ENCODE measurements at regions not wholly inside any gene's neighbourhood (a gene's known extent, or its start where the extent isn't known, plus 50 kb on each side); places are given as distances from the start of the nearest gene placed in this dataset.

- intact Hi-C loops (cut with micrococcal nuclease) (no loop called here), in situ Hi-C loops (cut with MboI) (no loop called here)
- Histone ChIP-seq H3K4me3 (no peak overlapping the region), H4K20me1 (replicated peaks; ENCODE audit: control insufficient read depth, insufficient read depth, low read length) (no peaks in the 10 kb centered on the region), H3K27ac (ENCODE audit: extremely low read depth, low read depth, low read length) (no peak overlapping the region), H3K9me3 (replicated peaks; ENCODE audit: control insufficient read depth, insufficient read depth, low read depth, low read length) (no peaks in the 10 kb centered on the region), H3K4me1 (replicated peaks in 1 of 2; ENCODE audit: control insufficient read depth in 2 of 2, insufficient read depth in 2 of 2, low read length in 2 of 2) (no peaks in the 10 kb centered on the region), H3K9me1 (ENCODE audit: control insufficient read depth, insufficient read depth, low read length) (no peaks in the 10 kb centered on the region), H3K36me3 (ENCODE audit: control insufficient read depth, insufficient read depth, low read length) (no peaks in the 10 kb centered on the region), H3K79me2 (ENCODE audit: control insufficient read depth, insufficient read depth, low read length) (no peaks in the 10 kb centered on the region), H3K9ac (ENCODE audit: insufficient read depth in 1 of 2, low read depth in 2 of 2, low read length in 2 of 2) (no peak overlapping the region), H3K4me2 (ENCODE audit: insufficient read depth, low read length) (no peak overlapping the region), H3K27me3 (ENCODE audit: control insufficient read depth in 2 of 2, insufficient read depth in 2 of 2, low read length in 2 of 2) (no peaks in the 10 kb centered on the region), H2AFZ (ENCODE audit: low read depth, low read length) (no peak overlapping the region)
- ChIA-PET CTCF (ENCODE audit: low intra/inter-chr PET ratio) (no interaction called here), POLR2A (no interaction called here)
- FAIRE-seq (no peak), DNase-seq (ENCODE audit: extremely low read depth in 1 of 4, low spot score in 3 of 4) (no peak), ATAC-seq (no peak)
- BruUV-seq (replicated peaks) = no TSS peak
- WGBS (ENCODE audit: insufficient coverage, low coverage, missing lambda C conversion rate) = 0% methylated on average over 3 of the region's 3 CpGs
- TF ChIP-seq PHB (CRISPR knock-in tag; IDR thresholded peaks at IDR 0.05) = no peak
- TF ChIP-seq EGR1 (conservative IDR thresholded peaks at IDR 0.05) = no peak
- no peak for TF ChIP-seq SNRNP70 (optimal IDR thresholded peaks at IDR 0.05; ENCODE audit: low read depth, low read length)
- TF ChIP-seq PCBP2 (IDR thresholded peaks at IDR 0.05; ENCODE audit: low read depth, low read length, poor library complexity, severe bottlenecking) = no peak
- TF ChIP-seq, protein P1, sequence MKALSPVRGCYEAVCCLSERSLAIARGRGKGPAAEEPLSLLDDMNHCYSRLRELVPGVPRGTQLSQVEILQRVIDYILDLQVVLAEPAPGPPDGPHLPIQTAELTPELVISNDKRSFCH (CRISPR knock-in tag; IDR thresholded peaks at IDR 0.05) = no peak
- TF ChIP-seq, protein P1 (tag; IDR thresholded peaks at IDR 0.05) = no peak
- TF ChIP-seq E2F8 (IDR thresholded peaks at IDR 0.05; ENCODE audit: low read depth, partially characterized antibody) = no peak
- TF ChIP-seq ZBTB12 (CRISPR knock-in tag; IDR thresholded peaks at IDR 0.05) = no peak
- TF ChIP-seq CTBP1 (IDR thresholded peaks at IDR 0.05; ENCODE audit: borderline replicate concordance) = no peak
- no peak for TF ChIP-seq ZBTB43 (CRISPR knock-in tag; IDR thresholded peaks at IDR 0.05)
- no peak for TF ChIP-seq ZNF445 (CRISPR knock-in tag; IDR thresholded peaks at IDR 0.05; ENCODE audit: low read depth)
- TF ChIP-seq ETV6 (IDR thresholded peaks at IDR 0.05; ENCODE audit: borderline replicate concordance in 1 of 2, low read depth in 2 of 2, low read length in 1 of 2) = no peak
- TF ChIP-seq ETV6 (CRISPR knock-in tag; IDR thresholded peaks at IDR 0.05; ENCODE audit: borderline replicate concordance) = no peak
- no peak for TF ChIP-seq XRCC3 (IDR thresholded peaks at IDR 0.05)
- no peak for TF ChIP-seq HNRNPL (IDR thresholded peaks at IDR 0.05; ENCODE audit: low read depth, low read length)
- TF ChIP-seq HIVEP1 (CRISPR knock-in tag; IDR thresholded peaks at IDR 0.05) = no peak
- no peak for TF ChIP-seq ZNF780A (CRISPR knock-in tag; IDR thresholded peaks at IDR 0.05)
- no peak for TF ChIP-seq BRD9 (IDR thresholded peaks at IDR 0.05; ENCODE audit: low read depth, partially characterized antibody)
- no peak for TF ChIP-seq ZNF165 (CRISPR knock-in tag; IDR thresholded peaks at IDR 0.05; ENCODE audit: borderline replicate concordance)
- TF ChIP-seq RBFOX2 (IDR thresholded peaks at IDR 0.05; ENCODE audit: low read depth, low read length) = no peak
Measured at GRCh38 chr2:236844711-236845110, 241.0 kb upstream of the COPS8 start.

All from K562 (cell line).